Peyer's patch (tissue), 4 donors: ENCODE measurements at regions not wholly inside any gene's neighbourhood (a gene's known extent, or its start where the extent isn't known, plus 50 kb on each side); places are given as distances from the start of the nearest gene placed in this dataset.

Experiments
- CTCF ChIP-seq, 6 experiments: fragments of 450-650 bp in 4 of 6; fragments of 200-600 bp in 2 of 6; sonication (generic) in 1 of 6; IDR thresholded peaks; one replicate each; pipeline ENCODE4 v1.5.1; 2017 to 2019; ENCODE audit warnings: antibody characterized with exemption in 6 of 6, mild to moderate bottlenecking in 3 of 6, moderate library complexity in 1 of 6
- POLR2A ChIP-seq, 2 donors: fragments of 450-650 bp; IDR thresholded peaks; one replicate each; pipeline ENCODE4 v1.5.1; 2017; ENCODE audit warnings: antibody characterized with exemption in 2 of 2, mild to moderate bottlenecking in 2 of 2, moderate library complexity in 2 of 2

- TF ChIP-seq CTCF (IDR thresholded peaks at IDR 0.05) (no peak), POLR2A (IDR thresholded peaks at IDR 0.05) (no peak)
Measured at GRCh38 chr10:29941476-29941875, 117.9 kb downstream of the JCAD start.
